Right lobe of liver (tissue), 6 donors: ENCODE measurements at regions not wholly inside any gene's neighbourhood (a gene's known extent, or its start where the extent isn't known, plus 50 kb on each side); places are given as distances from the start of the nearest gene placed in this dataset.

Experiments
- ATAC-seq, 4 donors: fragments of 200-7000 bp; cut with Tn5 transposase; one replicate each; pipeline ENCODE4 v1.9.1; 2020; ENCODE audit warnings: mild to moderate bottlenecking in 4 of 4, moderate library complexity in 4 of 4
- DNase-seq, 3 donors: peaks; one replicate each; pipeline ENCODE4 v3.0.0-alpha.2; 2020
- H3K27ac ChIP-seq, 3 donors: fragments of 200-600 bp; one replicate each; pipeline ENCODE4 v1.8.0; 2022
- H3K27me3 ChIP-seq, 2 donors: fragments of 200-600 bp; one replicate each; pipeline ENCODE4 v1.8.0; 2022
- H3K36me3 ChIP-seq, 4 donors: fragments of 200-600 bp; sonication (generic) in 1 of 4; one replicate each; pipeline versions ENCODE4 v1.5.1 to v1.8.0; 2017 to 2022; ENCODE audit warnings: control low read depth in 1 of 4
- H3K4me1 ChIP-seq, 4 donors: fragments of 200-600 bp; sonication (generic) in 1 of 4; one replicate each; pipeline versions ENCODE4 v1.5.1 to v1.8.0; 2017 to 2022; ENCODE audit warnings: control low read depth in 1 of 4
- H3K4me3 ChIP-seq, 3 donors: fragments of 200-600 bp; one replicate each; pipeline ENCODE4 v1.8.0; 2022
- H3K9me3 ChIP-seq, 4 donors: fragments of 200-600 bp; sonication (generic) in 1 of 4; one replicate each; pipeline versions ENCODE4 v1.5.1 to v1.8.0; 2017 to 2022; ENCODE audit warnings: control low read depth in 1 of 4
- CTCF ChIP-seq, 4 donors: fragments of 200-600 bp in 3 of 4; fragments of 450-650 bp in 1 of 4; IDR thresholded peaks; one replicate each; pipeline versions ENCODE4 v1.5.1 to v1.8.0; 2016 to 2022; ENCODE audit warnings: antibody characterized with exemption in 4 of 4, mild to moderate bottlenecking in 2 of 4
- POLR2A ChIP-seq: fragments of 450-650 bp; IDR thresholded peaks from one replicate; pipeline ENCODE4 v1.6.1; 2017; ENCODE audit warnings: antibody characterized with exemption, mild to moderate bottlenecking
- WGBS: methylation state at CpG from one replicate; pipeline ENCODE4 v1.1.6; 2018; ENCODE audit warnings: low coverage, low lambda C conversion rate; ENCODE audit not compliant: insufficient coverage; ENCODE audit errors: missing lambda C conversion rate; 5-methylcytosine and 5-hydroxymethylcytosine counted together
- intact Hi-C, 2 donors: fragments of 100-400 bp; cut with DNase I; formaldehyde crosslinking; loops; one replicate each; pipeline versions ENCODE4 v1.11.2 to v1.14.1; 2022
- donor health status: DM: no; HTN: yes; CAD: no.
- donor health status: DM: no; HTN: no; CAD: no.
- donor health status: DM: no; HTN: no; CAD: no.
- donor health status: DM: no; HTN: yes; CAD: no.
- donor health status: DM: no; HTN: yes; CAD: no.

- Histone ChIP-seq H3K4me1 (peaks cover 0 to 7% (median 2%) of the 10 kb centered on the region in 4 donors), H3K27ac (no peak overlapping the region), H3K4me3 (no peak overlapping the region), H3K27me3 (no peaks in the 10 kb centered on the region), H3K36me3 (no peaks in the 10 kb centered on the region), H3K9me3 (no peaks in the 10 kb centered on the region)
- no peak for TF ChIP-seq POLR2A
- no peak for TF ChIP-seq CTCF (IDR thresholded peaks at IDR 0.05)
- intact Hi-C loops: no loop called here
- 47% methylated on average over 3 of the region's 3 CpGs for WGBS
- ATAC-seq (no peak), DNase-seq (no peak)
These were observed 60.4 kb upstream of the HAO2 start for GRCh38 chr1:119308130-119308700.

DNA sequence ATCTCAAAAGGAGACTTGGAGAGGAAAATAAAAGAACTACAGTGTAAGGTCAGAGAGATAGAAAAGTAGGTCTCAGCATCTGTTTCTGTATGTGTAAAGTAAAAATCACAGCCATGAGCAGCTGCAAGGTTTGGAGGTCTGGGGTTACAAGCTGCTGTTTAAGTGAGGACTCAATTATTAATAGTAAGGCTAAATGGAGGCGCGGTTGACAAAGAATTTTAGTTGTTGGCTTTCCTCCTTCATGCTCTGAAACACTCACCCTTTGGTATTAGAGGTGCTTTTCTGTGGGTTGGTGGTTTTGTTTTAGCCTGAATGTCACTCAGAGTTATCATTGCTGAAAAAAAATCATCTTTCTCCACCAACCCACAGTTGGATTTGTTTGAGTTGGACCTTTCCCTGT is 59.8 kb upstream of the HAO2 start:
- Histone ChIP-seq H3K27ac (no peak overlapping the region), H3K36me3 (no peaks in the 10 kb centered on the region), H3K27me3 (no peaks in the 10 kb centered on the region), H3K9me3 (no peaks in the 10 kb centered on the region), H3K4me3 (no peak overlapping the region), H3K4me1 (peaks cover 0 to 6% (median 2%) of the 10 kb centered on the region in 4 donors)
- no peak for ATAC-seq
- TF ChIP-seq POLR2A (no peak), CTCF (IDR thresholded peaks at IDR 0.05) (no peak)
- WGBS: 85% methylated on average over 2 of the region's 2 CpGs
- intact Hi-C loops: no loop called here
- DNase-seq: no peak

GRCh38 chr1:119310301-119310700 is 58.3 kb upstream of the HAO2 start:
- intact Hi-C loops: no loop called here
- peaks cover 0 to 15% (median 5%) of the 10 kb centered on the region in 4 donors for H3K4me1 ChIP-seq
- WGBS: 51% methylated on average over 3 of the region's 3 CpGs
- DNase-seq (no peak), ATAC-seq (no peak)
- H3K36me3 ChIP-seq: no peaks in the 10 kb centered on the region
- no peak overlapping the region for H3K4me3 ChIP-seq
- H3K9me3 ChIP-seq: no peaks in the 10 kb centered on the region
- no peaks in the 10 kb centered on the region for H3K27me3 ChIP-seq
- H3K27ac ChIP-seq: no peak overlapping the region
- TF ChIP-seq POLR2A: no peak
- no peak for TF ChIP-seq CTCF (IDR thresholded peaks at IDR 0.05)

DNA sequence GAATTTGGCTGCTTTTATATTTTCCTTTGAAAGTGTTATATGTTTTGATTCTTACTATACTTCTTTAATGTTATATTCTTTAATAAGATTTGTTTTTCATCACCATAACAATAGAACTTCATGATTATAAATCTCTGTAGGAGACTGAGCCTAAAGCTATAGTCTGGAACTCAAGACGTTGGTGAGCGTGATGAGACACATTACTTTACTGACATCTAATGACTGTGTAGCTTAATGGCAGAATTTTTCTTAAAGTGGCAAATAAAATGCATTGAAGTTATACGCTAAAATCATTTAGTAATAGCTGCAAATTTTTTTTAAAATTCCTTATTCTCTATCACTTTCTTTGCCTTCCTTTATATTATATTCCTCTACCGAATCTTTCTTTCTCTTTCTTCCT is 56.1 kb upstream of the HAO2 start:
- no peak for TF ChIP-seq CTCF (IDR thresholded peaks at IDR 0.05)
- no peak for TF ChIP-seq POLR2A
- intact Hi-C loops: no loop called here
- no peak overlapping the region for H3K4me3 ChIP-seq
- peaks cover 0 to 16% (median 5%) of the 10 kb centered on the region in 4 donors for H3K4me1 ChIP-seq
- no peak for DNase-seq
- H3K9me3 ChIP-seq: no peaks in the 10 kb centered on the region
- no peaks in the 10 kb centered on the region for H3K27me3 ChIP-seq
- 84% methylated on average over 4 of the region's 4 CpGs for WGBS
- no peaks in the 10 kb centered on the region for H3K36me3 ChIP-seq
- H3K27ac ChIP-seq: no peak overlapping the region
- no peak for ATAC-seq
